Type B pancreatic cell (in vitro differentiated cells): ENCODE measurements at regions not wholly inside any gene's neighbourhood (a gene's known extent, or its start where the extent isn't known, plus 50 kb on each side); places are given as distances from the start of the nearest gene placed in this dataset.

Experiments used
- DNase-seq: peaks from one replicate; pipeline ENCODE4 v3.0.0; 2021; ENCODE audit warnings: mixed read lengths; ENCODE audit not compliant: unreplicated experiment; ENCODE audit errors: extremely low spot score
- H3K27ac Mint-ChIP-seq: 2 replicates; pipeline ENCODE4 v1.8.0; 2021; ENCODE audit warnings: mild to moderate bottlenecking, mixed read lengths
- H3K27me3 Mint-ChIP-seq: 2 replicates; pipeline ENCODE4 v1.8.0; 2021; ENCODE audit warnings: mixed read lengths
- H3K36me3 Mint-ChIP-seq: 2 replicates; pipeline ENCODE4 v1.8.0; 2021; ENCODE audit warnings: mixed read lengths
- H3K4me1 Mint-ChIP-seq: one replicate; pipeline ENCODE4 v1.8.0; 2021; ENCODE audit warnings: mixed read lengths; ENCODE audit not compliant: unreplicated experiment
- H3K4me3 Mint-ChIP-seq: 2 replicates; pipeline ENCODE4 v1.8.0; 2021; ENCODE audit warnings: mild to moderate bottlenecking, mixed read lengths
- H3K9me3 Mint-ChIP-seq: 2 replicates; pipeline ENCODE4 v1.8.0; 2021; ENCODE audit warnings: mixed read lengths
- TF ChIP-seq, protein P1 (sequence below): fragments of 200-600 bp; sonication (generic); conservative IDR thresholded peaks from 2 replicates; pipeline ENCODE4 v1.5.0; 2021; ENCODE audit warnings: antibody characterized with exemption, mild to moderate bottlenecking

DNA sequence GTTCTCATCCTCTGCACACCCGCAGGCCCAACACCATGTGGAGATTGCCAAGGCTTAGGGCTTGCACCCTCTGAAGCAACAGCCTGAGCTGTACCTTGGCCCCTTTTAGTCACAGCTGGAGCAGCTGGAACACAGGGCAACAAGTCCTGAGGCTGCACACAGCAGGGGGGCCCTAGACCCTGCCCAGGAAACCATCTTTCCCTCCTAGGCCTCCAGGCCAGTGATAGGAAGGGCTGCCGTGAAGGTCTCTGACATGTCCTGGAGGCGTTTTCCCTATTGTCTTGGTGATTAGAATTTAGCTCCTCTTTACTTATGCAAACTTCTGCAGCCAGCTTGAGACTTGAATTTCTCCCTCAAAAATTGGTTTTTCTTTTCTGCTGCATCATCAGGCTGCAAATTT, 373.5 kb upstream of the CLEC14A start:
- no peaks in the 10 kb centered on the region for H3K36me3 Mint-ChIP-seq
- no peaks in the 10 kb centered on the region for H3K4me1 Mint-ChIP-seq
- H3K27ac Mint-ChIP-seq, result no peak overlapping the region
- no peak for DNase-seq
- H3K4me3 Mint-ChIP-seq, result no peak overlapping the region
- TF ChIP-seq, protein P1, sequence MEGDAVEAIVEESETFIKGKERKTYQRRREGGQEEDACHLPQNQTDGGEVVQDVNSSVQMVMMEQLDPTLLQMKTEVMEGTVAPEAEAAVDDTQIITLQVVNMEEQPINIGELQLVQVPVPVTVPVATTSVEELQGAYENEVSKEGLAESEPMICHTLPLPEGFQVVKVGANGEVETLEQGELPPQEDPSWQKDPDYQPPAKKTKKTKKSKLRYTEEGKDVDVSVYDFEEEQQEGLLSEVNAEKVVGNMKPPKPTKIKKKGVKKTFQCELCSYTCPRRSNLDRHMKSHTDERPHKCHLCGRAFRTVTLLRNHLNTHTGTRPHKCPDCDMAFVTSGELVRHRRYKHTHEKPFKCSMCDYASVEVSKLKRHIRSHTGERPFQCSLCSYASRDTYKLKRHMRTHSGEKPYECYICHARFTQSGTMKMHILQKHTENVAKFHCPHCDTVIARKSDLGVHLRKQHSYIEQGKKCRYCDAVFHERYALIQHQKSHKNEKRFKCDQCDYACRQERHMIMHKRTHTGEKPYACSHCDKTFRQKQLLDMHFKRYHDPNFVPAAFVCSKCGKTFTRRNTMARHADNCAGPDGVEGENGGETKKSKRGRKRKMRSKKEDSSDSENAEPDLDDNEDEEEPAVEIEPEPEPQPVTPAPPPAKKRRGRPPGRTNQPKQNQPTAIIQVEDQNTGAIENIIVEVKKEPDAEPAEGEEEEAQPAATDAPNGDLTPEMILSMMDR, result no peak
- H3K27me3 Mint-ChIP-seq, result no peaks in the 10 kb centered on the region
- no peaks in the 10 kb centered on the region for H3K9me3 Mint-ChIP-seq

DNA sequence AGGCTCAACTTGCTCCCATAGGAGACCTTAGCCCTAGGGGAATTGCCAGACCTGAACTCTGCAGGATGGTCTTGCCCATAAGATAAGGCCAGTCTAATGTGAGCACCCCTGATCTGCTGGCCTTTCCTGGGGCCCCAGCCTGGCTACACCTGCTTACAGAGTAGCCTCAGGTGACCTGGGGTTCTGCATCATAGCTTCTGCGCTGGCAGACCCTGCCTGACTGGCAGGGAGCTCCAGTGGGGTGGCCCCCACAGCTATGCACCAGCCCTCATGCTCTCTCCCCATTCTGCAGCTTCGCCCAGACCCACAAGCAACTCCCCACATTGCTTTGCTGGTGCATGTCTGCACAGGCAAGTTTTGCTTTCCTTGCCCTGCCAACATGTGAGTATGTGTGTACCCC, 371.3 kb upstream of the CLEC14A start:
- H3K4me1 Mint-ChIP-seq, result no peaks in the 10 kb centered on the region
- no peaks in the 10 kb centered on the region for H3K9me3 Mint-ChIP-seq
- H3K4me3 Mint-ChIP-seq, result no peak overlapping the region
- TF ChIP-seq, protein P1, result no peak
- no peaks in the 10 kb centered on the region for H3K36me3 Mint-ChIP-seq
- no peaks in the 10 kb centered on the region for H3K27me3 Mint-ChIP-seq
- H3K27ac Mint-ChIP-seq, result no peak overlapping the region
- DNase-seq, result no peak

- no peak overlapping the region for H3K27ac Mint-ChIP-seq
- H3K36me3 Mint-ChIP-seq, result peaks cover 4% of the 10 kb centered on the region
- H3K9me3 Mint-ChIP-seq, result peaks cover 5% of the 10 kb centered on the region
- TF ChIP-seq, protein P1, result no peak
- no peak overlapping the region for H3K4me3 Mint-ChIP-seq
- no peak for DNase-seq
- H3K4me1 Mint-ChIP-seq, result no peaks in the 10 kb centered on the region
- H3K27me3 Mint-ChIP-seq, result no peaks in the 10 kb centered on the region
Observed at GRCh38 chr14:38623661-38624060, 367.8 kb upstream of the CLEC14A start.

DNA sequence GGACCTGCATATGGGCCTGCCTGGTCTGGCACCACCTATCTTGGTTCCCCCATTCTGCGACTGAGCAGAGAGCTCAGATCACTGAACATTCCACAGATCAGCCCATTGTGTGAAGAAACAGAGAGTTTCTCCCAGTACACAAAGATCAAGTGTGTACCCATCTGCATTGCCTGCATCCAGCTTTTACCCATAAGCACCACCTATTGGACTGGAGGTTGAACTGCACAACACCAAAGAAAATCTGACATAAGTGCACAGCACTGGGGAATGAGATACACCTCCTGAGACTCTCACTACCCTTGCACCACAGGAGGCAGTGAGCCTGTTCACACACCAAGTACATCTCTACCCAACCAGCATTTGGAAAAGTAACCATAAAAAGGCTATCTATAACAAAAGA, 362.6 kb upstream of the CLEC14A start:
- Mint-ChIP-seq H3K9me3 (peaks cover 5% of the 10 kb centered on the region), H3K4me1 (no peaks in the 10 kb centered on the region), H3K27me3 (peaks cover 3% of the 10 kb centered on the region), H3K27ac (no peak overlapping the region), H3K36me3 (peaks cover 4% of the 10 kb centered on the region), H3K4me3 (no peak overlapping the region)
- no peak for DNase-seq
- TF ChIP-seq, protein P1, result peak; percentile 32

DNA sequence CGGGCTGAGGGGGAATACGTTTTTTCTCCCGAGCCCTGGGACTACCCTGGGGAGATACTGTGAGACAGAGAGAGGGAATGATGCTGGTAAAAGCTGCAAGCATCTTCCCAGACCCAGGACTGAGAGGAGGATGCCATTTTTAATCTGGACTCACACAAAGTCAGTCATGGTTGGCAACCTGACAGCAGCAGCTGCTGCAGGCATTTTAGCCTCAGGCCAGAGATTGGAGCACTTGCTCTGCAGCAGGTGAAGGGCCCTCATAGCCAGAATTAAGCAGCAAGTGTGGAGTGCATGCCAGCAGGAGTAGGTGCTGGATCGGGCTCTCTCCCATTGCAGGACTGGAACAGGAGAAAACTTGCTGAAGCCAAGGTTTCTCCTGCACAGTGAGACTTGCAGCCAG, 361.1 kb upstream of the CLEC14A start:
- H3K36me3 Mint-ChIP-seq, result peaks cover 4% of the 10 kb centered on the region
- H3K9me3 Mint-ChIP-seq, result peaks cover 5% of the 10 kb centered on the region
- TF ChIP-seq, protein P1, result no peak
- no peak overlapping the region for H3K4me3 Mint-ChIP-seq
- H3K4me1 Mint-ChIP-seq, result no peaks in the 10 kb centered on the region
- H3K27ac Mint-ChIP-seq, result no peak overlapping the region
- peaks cover 3% of the 10 kb centered on the region for H3K27me3 Mint-ChIP-seq
- DNase-seq, result no peak

GRCh38 chr14:38611928-38612327, 356.0 kb upstream of the CLEC14A start:
- TF ChIP-seq, protein P1, result no peak
- Mint-ChIP-seq H3K9me3 (no peaks in the 10 kb centered on the region), H3K27me3 (no peaks in the 10 kb centered on the region), H3K4me3 (no peak overlapping the region), H3K36me3 (no peaks in the 10 kb centered on the region), H3K27ac (no peak overlapping the region), H3K4me1 (no peaks in the 10 kb centered on the region)
- no peak for DNase-seq
